Natural killer cell (primary cell): ENCODE measurements at regions not wholly inside any gene's neighbourhood (a gene's known extent, or its start where the extent isn't known, plus 50 kb on each side); places are given as distances from the start of the nearest gene placed in this dataset.

ENCODE experiments used
- ATAC-seq, 3 donors: fragments of 150-1000 bp in 2 of 3; fragments of 200-7000 bp in 1 of 3; cut with Tn5 transposase; 1 replicate in 1 of 3; 2 replicates in 2 of 3; pipeline ENCODE4 v1.10.0; 2021; ENCODE audit warnings: mild to moderate bottlenecking in 2 of 3, moderate library complexity in 2 of 3
- DNase-seq, 2 donors: peaks; one replicate each; pipeline versions ENCODE4 v3.0.0 to v3.0.0-alpha.2; 2013 to 2021; ENCODE audit warnings: mixed read lengths in 1 of 2
- H3K27ac ChIP-seq: one replicate; pipeline ENCODE4 v1.5.1; 2013; ENCODE audit warnings: mild to moderate bottlenecking, low read length
- H3K27me3 ChIP-seq: one replicate; pipeline ENCODE4 v1.6.1; 2013; ENCODE audit warnings: low read length; ENCODE audit not compliant: control insufficient read depth, insufficient read depth
- H3K36me3 ChIP-seq: one replicate; pipeline ENCODE4 v1.6.1; 2013; ENCODE audit warnings: low read length; ENCODE audit not compliant: control insufficient read depth, insufficient read depth
- H3K4me1 ChIP-seq: one replicate; pipeline ENCODE4 v1.6.1; 2013; ENCODE audit warnings: low read length; ENCODE audit not compliant: control insufficient read depth, insufficient read depth
- H3K4me3 ChIP-seq: one replicate; pipeline ENCODE4 v1.5.1; 2013; ENCODE audit warnings: low read length
- H3K9me3 ChIP-seq: one replicate; pipeline ENCODE4 v1.6.1; 2013; ENCODE audit warnings: low read length; ENCODE audit not compliant: control insufficient read depth, insufficient read depth
- H3K27ac Mint-ChIP-seq, 2 donors: one replicate each; pipeline ENCODE4 v1.8.0; 2022; ENCODE audit warnings: mild to moderate bottlenecking in 2 of 2, mixed read lengths in 2 of 2, moderate library complexity in 1 of 2
- H3K27me3 Mint-ChIP-seq, 2 donors: one replicate each; pipeline ENCODE4 v1.8.0; 2022; ENCODE audit warnings: low read depth in 2 of 2, mixed read lengths in 2 of 2
- H3K36me3 Mint-ChIP-seq: one replicate; pipeline ENCODE4 v1.8.0; 2022; ENCODE audit warnings: mixed read lengths
- H3K4me1 Mint-ChIP-seq, 2 donors: one replicate each; pipeline ENCODE4 v1.8.0; 2022; ENCODE audit warnings: mixed read lengths in 2 of 2
- H3K4me3 Mint-ChIP-seq: one replicate; pipeline ENCODE4 v1.8.0; 2022; ENCODE audit warnings: mild to moderate bottlenecking, moderate library complexity, mixed read lengths
- H3K9me3 Mint-ChIP-seq, 2 donors: one replicate each; pipeline ENCODE4 v1.8.0; 2022; ENCODE audit warnings: mixed read lengths in 2 of 2
- WGBS: methylation state at CpG from one replicate; pipeline ENCODE4 v1.1.7; 2013; ENCODE audit warnings: missing lambda C conversion rate; ENCODE audit not compliant: insufficient coverage; 5-methylcytosine and 5-hydroxymethylcytosine counted together
- intact Hi-C: fragments of 100-400 bp; cut with micrococcal nuclease; formaldehyde crosslinking; loops from one replicate; pipeline ENCODE4 v1.14.2; 2022
- TF ChIP-seq, protein P1 (sequence below): fragments of 200-600 bp; IDR thresholded peaks from one replicate; pipeline ENCODE4 v1.8.0; 2022; ENCODE audit warnings: antibody characterized with exemption

DNA sequence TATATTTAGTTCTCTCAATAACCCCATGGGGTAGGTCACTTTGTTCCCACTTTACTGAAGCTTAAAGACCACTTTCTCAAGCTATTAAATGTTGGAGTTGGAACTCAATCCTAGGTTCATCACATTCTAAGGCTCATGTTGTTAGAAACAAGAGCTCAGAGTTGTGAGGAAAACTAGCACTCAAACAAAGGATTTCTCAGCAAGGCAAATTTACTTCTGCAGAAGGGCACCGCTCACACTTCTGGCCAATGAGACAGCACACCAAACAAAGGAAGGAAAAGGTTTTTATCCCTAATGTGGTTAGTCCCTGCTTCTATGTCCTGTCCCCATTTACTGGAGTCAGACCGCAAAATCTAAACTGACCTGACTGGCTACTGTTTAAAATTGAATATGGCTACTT is 214.6 kb upstream of the PHF14 start:
- Histone ChIP-seq H3K36me3 (no peaks in the 10 kb centered on the region), H3K27ac (no peak overlapping the region), H3K9me3 (peaks cover 8% of the 10 kb centered on the region), H3K27me3 (no peaks in the 10 kb centered on the region), H3K4me1 (no peaks in the 10 kb centered on the region), H3K4me3 (no peak overlapping the region)
- H3K27me3 Mint-ChIP-seq: no peaks in the 10 kb centered on the region
- no peak overlapping the region for H3K27ac Mint-ChIP-seq
- H3K4me3 Mint-ChIP-seq: no peak overlapping the region
- DNase-seq: no peak
- H3K4me1 Mint-ChIP-seq: no peaks in the 10 kb centered on the region
- ATAC-seq: no peak
- H3K36me3 Mint-ChIP-seq: peaks cover 9% of the 10 kb centered on the region
- intact Hi-C loops: no loop called here
- peaks cover 6 to 7% of the 10 kb centered on the region in 2 donors for H3K9me3 Mint-ChIP-seq
- WGBS: 94% methylated on average over 2 of the region's 2 CpGs
- TF ChIP-seq, protein P1, sequence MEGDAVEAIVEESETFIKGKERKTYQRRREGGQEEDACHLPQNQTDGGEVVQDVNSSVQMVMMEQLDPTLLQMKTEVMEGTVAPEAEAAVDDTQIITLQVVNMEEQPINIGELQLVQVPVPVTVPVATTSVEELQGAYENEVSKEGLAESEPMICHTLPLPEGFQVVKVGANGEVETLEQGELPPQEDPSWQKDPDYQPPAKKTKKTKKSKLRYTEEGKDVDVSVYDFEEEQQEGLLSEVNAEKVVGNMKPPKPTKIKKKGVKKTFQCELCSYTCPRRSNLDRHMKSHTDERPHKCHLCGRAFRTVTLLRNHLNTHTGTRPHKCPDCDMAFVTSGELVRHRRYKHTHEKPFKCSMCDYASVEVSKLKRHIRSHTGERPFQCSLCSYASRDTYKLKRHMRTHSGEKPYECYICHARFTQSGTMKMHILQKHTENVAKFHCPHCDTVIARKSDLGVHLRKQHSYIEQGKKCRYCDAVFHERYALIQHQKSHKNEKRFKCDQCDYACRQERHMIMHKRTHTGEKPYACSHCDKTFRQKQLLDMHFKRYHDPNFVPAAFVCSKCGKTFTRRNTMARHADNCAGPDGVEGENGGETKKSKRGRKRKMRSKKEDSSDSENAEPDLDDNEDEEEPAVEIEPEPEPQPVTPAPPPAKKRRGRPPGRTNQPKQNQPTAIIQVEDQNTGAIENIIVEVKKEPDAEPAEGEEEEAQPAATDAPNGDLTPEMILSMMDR: no peak

DNA sequence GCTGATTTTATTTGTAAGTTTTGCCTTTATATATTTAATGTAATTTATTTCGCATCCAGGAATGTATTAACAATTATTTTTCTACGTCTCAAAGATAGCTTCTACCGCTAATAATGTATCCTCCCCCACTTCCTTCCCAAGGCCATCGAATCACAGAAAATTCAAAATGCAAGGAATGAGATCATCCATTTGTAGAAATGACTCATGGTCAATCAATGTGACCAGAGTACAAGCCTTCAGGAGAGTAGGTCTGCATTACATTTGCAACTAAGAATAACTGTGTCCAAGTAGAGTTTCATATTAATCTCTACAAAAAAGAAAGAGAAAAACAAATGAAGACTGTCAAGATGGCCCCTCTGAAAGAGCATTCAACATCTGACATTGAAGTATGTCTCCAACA is 205.9 kb upstream of the PHF14 start:
- intact Hi-C loops: no loop called here

DNA sequence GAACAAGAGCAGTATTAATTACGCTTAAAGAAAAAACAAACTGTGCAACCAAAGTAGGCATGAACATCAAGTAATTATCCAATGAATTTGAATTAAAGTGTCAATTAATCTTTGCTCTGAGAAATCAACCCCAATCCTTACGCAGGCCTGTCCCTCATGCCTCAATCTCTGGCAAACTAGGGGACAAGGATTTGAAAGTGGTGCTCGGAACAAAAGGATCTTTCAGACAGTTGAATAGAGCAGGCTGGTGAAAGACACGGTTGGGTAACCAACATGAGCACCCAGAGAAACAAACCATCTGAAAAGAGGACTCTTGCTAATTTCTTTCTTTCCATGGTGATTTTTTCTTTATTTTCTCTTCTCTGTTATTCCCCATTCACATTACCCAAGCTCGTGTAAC is 203.5 kb upstream of the PHF14 start:
- ATAC-seq: no peak
- H3K36me3 Mint-ChIP-seq: no peaks in the 10 kb centered on the region
- H3K27me3 ChIP-seq: no peaks in the 10 kb centered on the region
- no peak overlapping the region for H3K27ac Mint-ChIP-seq
- intact Hi-C loops: no loop called here
- 86% methylated on average over 4 of the region's 5 CpGs for WGBS
- no peak overlapping the region for H3K4me3 ChIP-seq
- H3K9me3 Mint-ChIP-seq: peaks cover 3% of the 10 kb centered on the region in 2 donors
- TF ChIP-seq, protein P1: no peak
- no peaks in the 10 kb centered on the region for H3K27me3 Mint-ChIP-seq
- no peak for DNase-seq
- no peak overlapping the region for H3K4me3 Mint-ChIP-seq
- H3K27ac ChIP-seq: no peak overlapping the region
- no peaks in the 10 kb centered on the region for H3K4me1 ChIP-seq
- H3K4me1 Mint-ChIP-seq: no peaks in the 10 kb centered on the region
- H3K36me3 ChIP-seq: no peaks in the 10 kb centered on the region
- H3K9me3 ChIP-seq: no peaks in the 10 kb centered on the region

More for the DNA sequence above, 205.9 kb upstream of the PHF14 start:
- H3K4me3 Mint-ChIP-seq: no peak overlapping the region
- H3K27me3 Mint-ChIP-seq: no peaks in the 10 kb centered on the region
- H3K36me3 Mint-ChIP-seq: no peaks in the 10 kb centered on the region
- no peaks in the 10 kb centered on the region for H3K4me1 ChIP-seq
- no peaks in the 10 kb centered on the region for H3K27me3 ChIP-seq
- 79% methylated on average over 4 of the region's 4 CpGs for WGBS
- H3K4me3 ChIP-seq: no peak overlapping the region
- no peaks in the 10 kb centered on the region for H3K4me1 Mint-ChIP-seq
- peaks cover 3% of the 10 kb centered on the region in 2 donors for H3K9me3 Mint-ChIP-seq
- no peaks in the 10 kb centered on the region for H3K36me3 ChIP-seq
- no peak for ATAC-seq
- no peaks in the 10 kb centered on the region for H3K9me3 ChIP-seq
- TF ChIP-seq, protein P1: no peak
- H3K27ac ChIP-seq: no peak overlapping the region
- no peak for DNase-seq
- H3K27ac Mint-ChIP-seq: no peak overlapping the region

GRCh38 chr7:10773430-10773829 is 200.2 kb upstream of the PHF14 start:
- Histone ChIP-seq H3K27me3 (no peaks in the 10 kb centered on the region), H3K9me3 (no peaks in the 10 kb centered on the region), H3K27ac (no peak overlapping the region), H3K4me1 (no peaks in the 10 kb centered on the region), H3K4me3 (no peak overlapping the region), H3K36me3 (no peaks in the 10 kb centered on the region)
- WGBS: no CpG with 5 or more reads among the region's 3 CpGs
- intact Hi-C loops: no loop called here
- peaks cover 0 to 3% of the 10 kb centered on the region in 2 donors for H3K9me3 Mint-ChIP-seq
- H3K4me3 Mint-ChIP-seq: no peak overlapping the region
- no peak overlapping the region for H3K27ac Mint-ChIP-seq
- H3K4me1 Mint-ChIP-seq: no peaks in the 10 kb centered on the region
- DNase-seq: no peak
- ATAC-seq: no peak
- H3K27me3 Mint-ChIP-seq: no peaks in the 10 kb centered on the region
- TF ChIP-seq, protein P1: no peak
- no peaks in the 10 kb centered on the region for H3K36me3 Mint-ChIP-seq
